ENCODE measurements at regions not wholly inside any gene's neighbourhood (a gene's known extent, or its start where the extent isn't known, plus 50 kb on each side); places are given as distances from the start of the nearest gene placed in this dataset.
A peak's percentile ranks its signal among the peaks of the same experiment; 100 is the strongest.

DNA sequence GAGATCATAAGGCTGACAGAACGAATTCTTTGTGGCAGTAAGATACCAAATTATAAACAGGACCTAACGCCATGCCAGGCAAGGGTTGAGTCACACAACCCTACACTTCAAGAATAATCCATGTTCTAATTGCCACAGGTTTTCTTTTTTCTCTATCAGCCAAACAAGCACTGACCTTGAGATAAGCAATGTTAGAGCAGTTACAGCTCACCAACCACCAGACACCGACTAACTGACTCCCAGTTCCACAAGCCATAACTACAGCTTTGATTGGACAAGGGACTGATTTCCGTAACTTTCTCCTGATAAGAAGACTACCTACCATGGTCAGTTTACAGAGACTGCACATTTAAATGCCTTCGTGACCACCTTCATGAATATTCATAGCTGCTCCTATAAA is 149.6 kb downstream of the PTPRU start:
- TF ChIP-seq, protein P1, sequence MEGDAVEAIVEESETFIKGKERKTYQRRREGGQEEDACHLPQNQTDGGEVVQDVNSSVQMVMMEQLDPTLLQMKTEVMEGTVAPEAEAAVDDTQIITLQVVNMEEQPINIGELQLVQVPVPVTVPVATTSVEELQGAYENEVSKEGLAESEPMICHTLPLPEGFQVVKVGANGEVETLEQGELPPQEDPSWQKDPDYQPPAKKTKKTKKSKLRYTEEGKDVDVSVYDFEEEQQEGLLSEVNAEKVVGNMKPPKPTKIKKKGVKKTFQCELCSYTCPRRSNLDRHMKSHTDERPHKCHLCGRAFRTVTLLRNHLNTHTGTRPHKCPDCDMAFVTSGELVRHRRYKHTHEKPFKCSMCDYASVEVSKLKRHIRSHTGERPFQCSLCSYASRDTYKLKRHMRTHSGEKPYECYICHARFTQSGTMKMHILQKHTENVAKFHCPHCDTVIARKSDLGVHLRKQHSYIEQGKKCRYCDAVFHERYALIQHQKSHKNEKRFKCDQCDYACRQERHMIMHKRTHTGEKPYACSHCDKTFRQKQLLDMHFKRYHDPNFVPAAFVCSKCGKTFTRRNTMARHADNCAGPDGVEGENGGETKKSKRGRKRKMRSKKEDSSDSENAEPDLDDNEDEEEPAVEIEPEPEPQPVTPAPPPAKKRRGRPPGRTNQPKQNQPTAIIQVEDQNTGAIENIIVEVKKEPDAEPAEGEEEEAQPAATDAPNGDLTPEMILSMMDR (IDR thresholded peaks at IDR 0.05; ENCODE audit: insufficient read depth, missing control alignments), result no peak
- no peak for FAIRE-seq
- no peak for DNase-seq (ENCODE audit: insufficient read length, low spot score)

DNA sequence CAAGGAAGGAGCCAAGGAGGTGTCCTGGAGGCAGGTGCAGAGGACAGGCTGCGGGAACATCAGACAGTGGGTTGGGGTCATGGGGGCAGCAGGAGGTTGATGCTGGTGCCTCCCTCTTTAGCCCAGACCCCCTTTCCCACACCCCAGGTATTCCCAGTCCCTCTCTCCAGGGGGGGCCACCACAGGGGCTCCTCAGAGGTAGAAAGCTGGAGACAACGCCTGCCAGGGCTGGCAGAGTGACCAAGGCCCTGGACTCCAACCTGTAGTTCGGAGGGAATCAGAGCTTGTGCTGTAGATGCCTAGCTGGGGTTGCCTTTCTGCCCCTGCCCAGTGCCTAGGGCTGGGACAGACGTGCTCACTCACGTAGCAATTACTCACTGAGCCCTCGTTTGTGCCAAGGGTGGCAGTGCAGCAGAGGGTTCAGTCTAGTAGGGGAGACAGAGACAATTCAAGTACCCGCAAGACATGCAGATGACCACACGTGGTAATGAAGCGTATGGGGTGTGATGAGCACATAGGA is 148.2 kb downstream of the PTPRU start:
- TF ChIP-seq, protein P1 (IDR thresholded peaks at IDR 0.05; ENCODE audit: insufficient read depth, missing control alignments), result no peak
- DNase-seq (ENCODE audit: insufficient read length, low spot score) (no peak), FAIRE-seq (no peak)

- FAIRE-seq, result no peak
- DNase-seq (ENCODE audit: insufficient read length, low spot score), result peak; percentile 3
Measured at GRCh38 chr1:29383746-29384371, 147.5 kb downstream of the PTPRU start.

GRCh38 chr1:29382851-29383745 is 146.8 kb downstream of the PTPRU start:
- FAIRE-seq (no peak), DNase-seq (ENCODE audit: insufficient read length, low spot score) (peak; percentile 10)
- TF ChIP-seq, protein P1 (IDR thresholded peaks at IDR 0.05; ENCODE audit: insufficient read depth, missing control alignments), result no peak

More at GRCh38 chr1:29383746-29384371, 147.5 kb downstream of the PTPRU start:
- TF ChIP-seq, protein P1 (IDR thresholded peaks at IDR 0.05; ENCODE audit: insufficient read depth, missing control alignments), result no peak

- TF ChIP-seq, protein P1 (IDR thresholded peaks at IDR 0.05; ENCODE audit: insufficient read depth, missing control alignments), result no peak
- DNase-seq (ENCODE audit: insufficient read length, low spot score), result no peak
- FAIRE-seq, result no peak
Measured at GRCh38 chr1:29381426-29381825, 145.1 kb downstream of the PTPRU start.

DNA sequence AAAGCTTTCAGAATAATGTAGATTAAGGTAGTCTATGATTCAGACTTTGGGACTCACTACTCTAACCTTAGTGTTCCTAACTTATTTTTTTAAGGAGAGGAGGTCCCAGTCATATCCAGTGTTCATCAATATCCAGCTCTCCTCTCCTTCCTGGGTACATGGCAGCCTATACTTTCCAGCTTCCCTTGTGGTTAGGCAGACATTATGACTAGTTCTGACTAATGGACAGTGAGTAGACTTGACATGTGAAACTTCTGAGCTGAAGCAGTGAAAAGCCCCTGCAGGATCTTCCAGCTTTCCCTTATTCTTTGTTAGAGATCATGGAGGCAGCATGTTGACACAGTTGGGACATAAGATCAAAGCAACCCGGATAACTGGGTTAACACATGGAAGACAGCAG is 144.2 kb downstream of the PTPRU start:
- TF ChIP-seq, protein P1 (IDR thresholded peaks at IDR 0.05; ENCODE audit: insufficient read depth, missing control alignments), result no peak
- no peak for DNase-seq (ENCODE audit: insufficient read length, low spot score)
- FAIRE-seq, result no peak

Data from D721Med (cell line).